HG03469 (cell line): ENCODE measurements at regions not wholly inside any gene's neighbourhood (a gene's known extent, or its start where the extent isn't known, plus 50 kb on each side); places are given as distances from the start of the nearest gene placed in this dataset.

ENCODE experiments used
- ATAC-seq: cut with Tn5 transposase; IDR thresholded peaks from one replicate; pipeline ENCODE4 v1.9.1; 2021; ENCODE audit warnings: mild to moderate bottlenecking, moderate library complexity, moderate number of reproducible peaks; ENCODE audit not compliant: unreplicated experiment

DNA sequence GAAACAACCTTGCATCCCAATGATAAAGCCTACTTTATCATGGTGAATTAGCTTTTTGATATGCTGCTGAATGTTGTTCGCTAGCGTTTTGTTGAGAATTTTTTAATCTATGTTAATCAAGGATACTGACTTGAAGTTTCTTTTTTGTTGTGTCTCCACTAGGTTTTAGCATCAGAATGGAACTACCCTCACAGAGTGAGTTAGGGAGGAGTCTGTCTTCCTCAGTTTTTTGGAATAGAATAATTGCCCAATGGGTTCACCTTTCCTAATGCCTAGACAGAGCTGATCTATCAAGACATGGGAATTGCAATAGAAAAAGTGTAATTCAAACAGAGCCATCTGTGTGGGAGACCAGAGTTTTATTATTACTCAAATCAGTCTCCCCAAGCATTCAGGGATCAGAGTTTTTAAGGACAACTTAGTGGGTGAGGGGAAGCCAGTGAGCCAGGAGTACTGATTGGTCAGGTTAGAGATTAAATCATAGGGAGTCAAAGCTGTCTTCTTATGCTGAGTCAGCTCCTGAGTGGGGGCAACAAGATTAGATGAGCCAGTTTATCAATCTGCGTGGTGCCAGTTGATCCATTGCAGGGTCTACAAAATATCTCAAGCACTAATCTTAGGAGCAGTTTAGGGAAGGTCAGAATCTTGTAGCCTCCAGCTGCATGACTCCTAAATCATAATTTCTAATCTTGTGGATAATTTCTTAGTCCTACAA, 237.4 kb upstream of the PPP2R3A start:
- no peak for ATAC-seq

GRCh38 chr3:135731546-135731945, 234.0 kb upstream of the PPP2R3A start:
- no peak for ATAC-seq

- no peak for ATAC-seq
These were observed 228.8 kb upstream of the PPP2R3A start for GRCh38 chr3:135736740-135737139.

GRCh38 chr3:135739779-135740178, 225.7 kb upstream of the PPP2R3A start:
- no peak for ATAC-seq

GRCh38 chr3:135740211-135740610, 225.3 kb upstream of the PPP2R3A start:
- no peak for ATAC-seq

GRCh38 chr3:135740751-135741150, 224.8 kb upstream of the PPP2R3A start:
- ATAC-seq = no peak

GRCh38 chr3:135751991-135752390, 213.5 kb upstream of the PPP2R3A start:
- no peak for ATAC-seq

GRCh38 chr3:135752851-135753250, 212.7 kb upstream of the PPP2R3A start:
- ATAC-seq = no peak

GRCh38 chr3:135753506-135753905, 212.0 kb upstream of the PPP2R3A start:
- no peak for ATAC-seq

- ATAC-seq = no peak
These were observed 210.0 kb upstream of the PPP2R3A start for GRCh38 chr3:135755330-135756105.

- ATAC-seq = no peak
These were observed 209.3 kb upstream of the PPP2R3A start for GRCh38 chr3:135756106-135756668.

GRCh38 chr3:135757421-135757820, 208.1 kb upstream of the PPP2R3A start:
- ATAC-seq = no peak

DNA sequence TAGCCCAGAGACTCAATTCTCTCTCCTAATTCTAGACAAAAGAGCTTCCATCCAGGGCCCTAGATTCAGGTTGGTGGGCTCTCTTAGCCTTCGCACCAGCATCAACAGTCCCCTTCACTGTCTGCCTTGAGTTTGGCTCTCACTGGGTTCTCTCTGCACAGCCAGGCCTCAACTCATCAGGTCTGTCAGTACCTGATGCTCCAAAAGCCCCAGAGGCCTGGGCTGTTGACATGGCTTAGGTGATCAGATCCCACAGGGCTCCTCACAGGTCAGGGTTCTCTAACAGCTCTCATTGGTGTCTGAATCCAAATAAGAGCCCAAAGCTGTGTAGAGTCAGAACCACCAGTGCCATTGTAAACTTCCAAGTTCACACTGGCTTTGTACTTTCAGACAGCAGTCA, 206.6 kb upstream of the PPP2R3A start:
- ATAC-seq = no peak

DNA sequence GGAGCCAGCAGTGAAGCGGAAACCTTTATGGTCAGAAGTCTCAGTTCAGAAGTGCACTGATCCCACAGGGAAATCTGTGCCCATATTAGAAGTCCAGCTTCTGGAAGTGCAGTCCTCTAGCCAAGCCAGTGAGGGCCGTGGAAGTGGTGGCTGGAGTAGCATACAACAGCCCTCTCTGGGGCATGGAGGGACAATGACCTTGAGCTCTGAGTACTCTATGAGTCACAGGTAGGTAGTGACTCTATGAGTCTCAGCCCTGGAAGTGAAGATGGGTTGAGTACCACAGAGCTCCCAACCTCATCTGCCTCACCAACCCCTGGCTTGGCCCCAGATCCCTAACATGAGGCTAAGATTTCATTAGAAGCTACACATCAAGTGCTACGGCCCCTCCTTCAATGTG, 205.9 kb upstream of the PPP2R3A start:
- ATAC-seq = no peak

DNA sequence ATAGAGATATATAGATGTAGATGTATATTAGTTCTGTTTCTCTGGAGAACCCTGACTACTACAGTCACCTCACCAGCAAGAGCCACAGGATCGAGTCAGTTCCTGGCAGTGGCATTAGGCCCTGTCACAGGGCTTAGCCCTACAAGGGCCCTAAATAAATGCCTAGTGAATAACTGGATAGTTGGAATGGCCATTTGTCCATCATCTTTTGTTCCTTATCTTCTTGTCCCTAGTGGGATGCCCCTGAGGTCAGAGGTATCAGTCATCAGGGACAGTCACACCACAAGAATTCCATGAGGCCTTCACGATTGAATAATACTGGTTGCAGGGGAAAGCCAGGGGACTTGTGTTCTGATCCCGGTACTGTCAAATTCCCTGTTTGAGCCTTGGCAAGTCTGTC, 204.9 kb upstream of the PPP2R3A start:
- no peak for ATAC-seq

DNA sequence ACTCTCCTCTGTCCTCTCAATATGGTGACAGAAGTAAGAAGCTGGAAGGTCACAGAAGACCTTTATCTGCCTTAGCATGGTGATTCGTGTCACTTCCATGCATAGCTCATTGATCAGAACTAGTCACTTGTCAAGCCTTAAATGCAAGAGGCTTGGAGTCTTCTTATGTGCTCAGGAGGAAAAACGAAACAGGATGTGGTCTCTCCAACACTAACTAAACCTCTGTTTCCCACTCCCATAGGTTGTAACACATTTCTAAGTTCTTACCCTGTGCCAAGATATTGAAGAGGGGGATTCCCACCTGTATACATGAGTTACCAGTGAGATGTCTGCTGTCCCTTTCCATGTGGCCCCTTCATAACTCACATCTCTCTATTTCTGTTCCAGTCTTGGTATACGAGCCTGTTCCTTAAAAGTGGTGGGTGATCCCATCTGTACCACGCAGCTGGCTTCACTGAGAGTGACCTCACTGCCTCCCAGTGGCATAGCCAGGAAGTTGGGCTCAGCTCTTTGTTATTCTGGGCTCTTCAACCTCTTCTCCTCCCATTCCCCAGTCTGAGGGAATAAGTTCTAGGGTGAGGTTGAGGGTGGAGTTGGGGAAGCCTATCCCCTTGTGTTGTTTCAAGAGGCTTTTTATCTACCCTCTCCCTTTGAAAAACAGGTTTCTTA, 203.2 kb upstream of the PPP2R3A start:
- no peak for ATAC-seq

- ATAC-seq = no peak
These were observed 199.4 kb upstream of the PPP2R3A start for GRCh38 chr3:135766115-135766514.

DNA sequence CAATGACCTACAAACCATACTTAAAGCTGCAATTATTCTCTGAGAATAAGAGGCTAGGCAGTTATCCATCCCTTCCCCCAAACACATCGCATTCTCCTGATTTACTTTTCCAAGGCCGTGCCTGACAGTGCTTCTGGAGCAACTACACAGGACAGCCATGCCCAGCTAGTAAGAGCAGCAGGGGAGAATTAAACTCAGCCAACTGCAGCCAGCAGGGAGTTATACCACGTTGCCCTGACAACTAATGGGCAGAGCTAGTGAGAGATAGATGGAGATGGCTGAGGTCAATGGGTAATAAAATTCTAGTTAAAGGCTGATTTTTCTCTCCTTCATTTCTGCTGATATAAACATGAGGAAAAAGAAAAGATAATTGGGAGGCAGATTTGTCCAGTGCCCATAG, 193.8 kb upstream of the PPP2R3A start:
- no peak for ATAC-seq

GRCh38 chr3:135779024-135779423, 186.5 kb upstream of the PPP2R3A start:
- ATAC-seq = no peak

- ATAC-seq = no peak
These were observed 185.8 kb upstream of the PPP2R3A start for GRCh38 chr3:135779590-135780235.
